ENCODE measurements at regions not wholly inside any gene's neighbourhood (a gene's known extent, or its start where the extent isn't known, plus 50 kb on each side); places are given as distances from the start of the nearest gene placed in this dataset.

DNA sequence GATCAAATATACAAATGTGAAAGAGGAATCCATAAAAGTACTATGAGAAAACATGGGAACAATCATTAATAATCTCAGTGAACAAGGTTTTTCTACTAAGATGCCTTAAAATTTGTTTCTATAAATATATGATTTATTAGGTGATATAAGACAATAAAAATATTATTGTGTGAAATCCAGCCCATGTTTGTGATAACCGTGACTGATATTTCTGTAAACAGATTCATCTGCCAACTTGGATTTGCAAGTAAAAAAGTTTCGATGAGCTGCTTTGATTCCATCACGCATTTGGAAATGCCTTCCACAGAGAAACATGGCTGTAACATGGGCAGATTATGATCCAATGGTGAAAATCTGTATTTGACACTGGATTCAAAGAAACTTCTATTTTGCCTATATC, 157.8 kb downstream of the NXPE2 start:
- peaks cover 5% of the 10 kb centered on the region for H3K4me1 Mint-ChIP-seq
- no peak for TF ChIP-seq CREB1 (CRISPR knock-in tag; IDR thresholded peaks at IDR 0.05)
- H3K36me3 Mint-ChIP-seq: peaks cover 3% of the 10 kb centered on the region
- POLR2A ChIA-PET: no interaction called here
- H3K9me3 Mint-ChIP-seq: peaks cover 12% of the 10 kb centered on the region
- ATAC-seq (no peak), DNase-seq (ENCODE audit: low spot score) (no peak)
- peaks cover 32% of the 10 kb centered on the region for H3K27me3 Mint-ChIP-seq (ENCODE audit: low read depth)
- H3K4me3 Mint-ChIP-seq: no peak overlapping the region
- CTCF ChIA-PET: no interaction called here
- H3K27ac Mint-ChIP-seq: no peak overlapping the region

DNA sequence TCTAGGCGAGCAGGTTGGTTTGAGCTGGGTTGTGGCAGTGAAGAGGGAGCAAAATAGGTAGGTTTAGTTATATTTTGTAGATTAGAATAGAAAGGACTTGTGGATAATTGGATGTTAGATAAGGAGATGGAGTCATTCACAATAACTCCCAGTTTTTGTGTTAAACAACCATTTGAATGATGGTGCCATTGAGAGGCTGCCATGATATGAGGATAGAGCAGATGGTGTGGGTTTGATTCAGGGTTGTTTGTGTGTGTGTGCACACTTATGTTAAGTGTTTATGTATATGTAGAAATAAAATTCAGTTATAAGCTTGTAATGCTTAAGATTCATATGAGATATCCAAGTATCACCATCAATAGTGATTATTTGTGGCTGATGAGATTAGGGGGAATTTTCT, 166.6 kb downstream of the NXPE2 start:
- ATAC-seq: no peak
- H3K27me3 Mint-ChIP-seq (ENCODE audit: low read depth): peaks cover 3% of the 10 kb centered on the region; the same call in 1 of the 2 replicates
- H3K4me1 Mint-ChIP-seq: peaks cover 37% of the 10 kb centered on the region
- ChIA-PET POLR2A (no interaction called here), CTCF (no interaction called here)
- no peak overlapping the region for H3K4me3 Mint-ChIP-seq
- H3K27ac Mint-ChIP-seq: no peak overlapping the region
- DNase-seq (ENCODE audit: low spot score): no peak
- no peaks in the 10 kb centered on the region for H3K9me3 Mint-ChIP-seq
- no peaks in the 10 kb centered on the region for H3K36me3 Mint-ChIP-seq
- TF ChIP-seq GABPB1 (CRISPR knock-in tag; IDR thresholded peaks at IDR 0.05) (no peak), CREB1 (CRISPR knock-in tag; IDR thresholded peaks at IDR 0.05) (no peak), MAX (CRISPR knock-in tag; IDR thresholded peaks at IDR 0.05) (no peak), ZNF121 (CRISPR knock-in tag; IDR thresholded peaks at IDR 0.05) (no peak), FOXP4 (CRISPR knock-in tag; IDR thresholded peaks at IDR 0.05) (no peak), ZBTB43 (CRISPR knock-in tag; IDR thresholded peaks at IDR 0.05) (no peak), ZNF396 (CRISPR knock-in tag; IDR thresholded peaks at IDR 0.05; ENCODE audit: borderline replicate concordance) (no peak), FOXP1 (CRISPR knock-in tag; IDR thresholded peaks at IDR 0.05; ENCODE audit: borderline replicate concordance) (no peak)

DNA sequence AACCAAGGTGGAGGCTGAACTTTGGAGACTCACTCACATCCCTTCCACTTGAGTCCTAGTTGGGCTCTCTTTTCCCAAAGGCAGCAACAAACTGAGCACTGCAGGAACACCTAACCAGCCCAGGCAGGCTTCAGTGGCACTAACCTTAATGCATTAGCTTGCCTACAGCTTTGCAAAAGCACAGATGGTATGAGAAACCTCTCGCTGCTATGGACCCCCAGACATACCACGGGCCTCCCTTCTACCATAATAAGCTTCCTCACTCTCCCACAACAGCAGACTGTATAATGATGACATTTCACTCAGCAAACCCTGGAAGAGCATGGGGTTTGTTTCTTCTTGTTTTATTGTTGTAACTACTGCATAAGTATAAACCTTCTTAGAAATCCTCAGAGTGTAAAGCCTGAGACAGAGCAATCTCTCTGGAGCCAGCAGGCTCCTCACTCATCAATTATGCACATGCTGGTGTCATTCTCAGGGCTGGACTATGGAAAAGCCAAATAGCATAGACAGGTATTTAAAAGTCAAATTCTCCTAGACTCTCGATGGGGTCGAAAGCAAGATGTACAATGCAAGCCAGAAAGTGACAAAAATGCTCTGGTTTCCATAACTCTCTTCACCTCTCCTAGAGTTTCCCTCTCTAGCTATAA, 167.6 kb downstream of the NXPE2 start:
- H3K27ac Mint-ChIP-seq: no peak overlapping the region
- DNase-seq (ENCODE audit: low spot score): no peak
- ChIA-PET CTCF (interaction anchor here (0.6 to 2.2 kb wide), 4 partner anchors 24 to 378 kb away, joined by 3 to 6 read pairs (median 4); no protein-coding TSS in a partner anchor), POLR2A (no interaction called here)
- no peak for ATAC-seq
- no peak for TF ChIP-seq IRF2 (CRISPR knock-in tag; IDR thresholded peaks at IDR 0.05; ENCODE audit: borderline replicate concordance, low read depth)
- TF ChIP-seq, protein P1, sequence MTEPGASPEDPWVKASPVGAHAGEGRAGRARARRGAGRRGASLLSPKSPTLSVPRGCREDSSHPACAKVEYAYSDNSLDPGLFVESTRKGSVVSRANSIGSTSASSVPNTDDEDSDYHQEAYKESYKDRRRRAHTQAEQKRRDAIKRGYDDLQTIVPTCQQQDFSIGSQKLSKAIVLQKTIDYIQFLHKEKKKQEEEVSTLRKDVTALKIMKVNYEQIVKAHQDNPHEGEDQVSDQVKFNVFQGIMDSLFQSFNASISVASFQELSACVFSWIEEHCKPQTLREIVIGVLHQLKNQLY (CRISPR knock-in tag; IDR thresholded peaks at IDR 0.05): no peak
- no peak for TF ChIP-seq E2F5 (CRISPR knock-in tag; IDR thresholded peaks at IDR 0.05)
- TF ChIP-seq ETV6 (CRISPR knock-in tag; IDR thresholded peaks at IDR 0.05): no peak
- TF ChIP-seq TEAD4 (CRISPR knock-in tag; IDR thresholded peaks at IDR 0.05): no peak
- no peak for TF ChIP-seq NFE2L1 (CRISPR knock-in tag; IDR thresholded peaks at IDR 0.05)
- no peak for TF ChIP-seq ZNF423 (CRISPR knock-in tag; IDR thresholded peaks at IDR 0.05)
- TF ChIP-seq ATF1 (CRISPR knock-in tag; IDR thresholded peaks at IDR 0.05): no peak
- no peak for TF ChIP-seq CREB1 (CRISPR knock-in tag; IDR thresholded peaks at IDR 0.05)
- TF ChIP-seq TEAD1 (CRISPR knock-in tag; IDR thresholded peaks at IDR 0.05): no peak
- TF ChIP-seq, protein P2, sequence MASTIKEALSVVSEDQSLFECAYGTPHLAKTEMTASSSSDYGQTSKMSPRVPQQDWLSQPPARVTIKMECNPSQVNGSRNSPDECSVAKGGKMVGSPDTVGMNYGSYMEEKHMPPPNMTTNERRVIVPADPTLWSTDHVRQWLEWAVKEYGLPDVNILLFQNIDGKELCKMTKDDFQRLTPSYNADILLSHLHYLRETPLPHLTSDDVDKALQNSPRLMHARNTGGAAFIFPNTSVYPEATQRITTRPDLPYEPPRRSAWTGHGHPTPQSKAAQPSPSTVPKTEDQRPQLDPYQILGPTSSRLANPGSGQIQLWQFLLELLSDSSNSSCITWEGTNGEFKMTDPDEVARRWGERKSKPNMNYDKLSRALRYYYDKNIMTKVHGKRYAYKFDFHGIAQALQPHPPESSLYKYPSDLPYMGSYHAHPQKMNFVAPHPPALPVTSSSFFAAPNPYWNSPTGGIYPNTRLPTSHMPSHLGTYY (CRISPR knock-in tag; IDR thresholded peaks at IDR 0.05): no peak
- H3K4me1 Mint-ChIP-seq: peaks cover 46% of the 10 kb centered on the region
- H3K4me3 Mint-ChIP-seq: no peak overlapping the region
- H3K27me3 Mint-ChIP-seq (ENCODE audit: low read depth): peaks cover 3% of the 10 kb centered on the region; the same call in 1 of the 2 replicates
- H3K36me3 Mint-ChIP-seq: no peaks in the 10 kb centered on the region
- no peaks in the 10 kb centered on the region for H3K9me3 Mint-ChIP-seq

Measured in WTC11 (cell line).